GM21390 (cell line): ENCODE measurements at regions not wholly inside any gene's neighbourhood (a gene's known extent, or its start where the extent isn't known, plus 50 kb on each side); places are given as distances from the start of the nearest gene placed in this dataset.
A peak's percentile ranks its signal among the peaks of the same experiment; 100 is the strongest.

Source experiments
- ATAC-seq: cut with Tn5 transposase; IDR thresholded peaks from one replicate; pipeline ENCODE4 v1.9.1; 2021; ENCODE audit not compliant: unreplicated experiment

DNA sequence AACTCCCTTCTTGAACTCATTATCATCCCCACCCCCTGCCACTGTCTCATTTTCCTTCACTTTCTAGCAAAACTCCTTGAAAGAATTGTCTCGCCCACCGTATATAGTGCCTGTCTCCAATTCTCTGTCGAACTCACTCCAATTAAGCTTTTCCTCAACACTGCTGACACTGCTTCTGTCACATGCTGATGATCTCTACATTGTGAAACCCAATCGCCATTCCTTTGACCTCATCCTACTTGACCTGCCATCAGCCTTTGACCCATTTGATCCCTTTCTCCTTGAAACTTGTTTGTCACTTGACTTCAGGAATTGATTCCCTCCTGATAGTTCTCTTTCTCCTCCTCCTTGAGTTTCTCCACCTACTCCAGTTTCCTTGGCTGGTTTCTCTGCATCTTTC is 54.8 kb downstream of the CCDC71L start:
- ATAC-seq = no peak

DNA sequence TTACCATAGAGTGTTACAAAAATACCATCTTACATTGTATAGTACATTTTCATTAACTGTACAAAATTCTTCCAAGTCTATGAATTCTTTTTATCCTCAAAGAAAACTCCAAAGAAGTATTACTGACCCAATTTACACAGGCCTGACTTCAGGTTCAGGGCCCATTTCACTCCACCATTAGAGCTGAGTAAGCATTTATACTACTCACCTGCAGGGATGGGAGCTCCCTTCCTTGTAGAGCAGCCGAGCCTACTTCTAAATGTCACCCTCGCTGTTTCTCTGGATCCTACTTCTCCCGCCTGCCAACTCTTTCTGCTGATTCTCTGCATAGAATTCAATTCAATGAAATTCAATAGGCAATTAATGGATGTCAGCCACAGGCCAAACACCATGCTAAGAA is 56.0 kb downstream of the CCDC71L start:
- no peak for ATAC-seq

DNA sequence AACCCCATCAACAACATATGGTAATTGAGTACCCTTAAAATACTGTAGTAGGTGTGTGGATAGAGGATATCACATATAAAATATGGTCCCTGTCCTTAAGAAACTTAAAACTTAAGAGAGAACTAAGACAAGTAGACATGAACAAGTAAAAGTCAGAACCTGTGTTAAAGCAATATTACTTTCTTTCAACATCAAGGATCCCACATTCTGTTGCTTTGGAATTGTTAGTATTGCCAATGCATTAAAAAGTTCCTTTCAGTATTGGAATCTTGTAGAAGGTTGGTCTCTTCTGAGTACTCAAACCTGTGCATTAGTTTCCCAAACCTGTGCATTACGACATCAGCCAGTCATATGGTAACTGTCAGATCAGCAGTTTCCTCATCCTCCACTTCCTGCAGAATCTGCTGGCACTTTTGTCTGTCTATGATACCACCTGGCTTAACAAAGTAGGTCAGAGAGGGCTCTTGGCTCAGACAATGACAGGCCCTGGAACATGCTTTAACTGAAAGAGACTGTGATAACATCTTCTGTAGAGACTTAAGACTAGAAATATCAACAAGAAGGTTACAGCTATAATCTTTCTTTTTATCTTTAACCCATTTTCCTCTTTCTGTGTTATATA is 56.5 kb downstream of the CCDC71L start:
- ATAC-seq = no peak

DNA sequence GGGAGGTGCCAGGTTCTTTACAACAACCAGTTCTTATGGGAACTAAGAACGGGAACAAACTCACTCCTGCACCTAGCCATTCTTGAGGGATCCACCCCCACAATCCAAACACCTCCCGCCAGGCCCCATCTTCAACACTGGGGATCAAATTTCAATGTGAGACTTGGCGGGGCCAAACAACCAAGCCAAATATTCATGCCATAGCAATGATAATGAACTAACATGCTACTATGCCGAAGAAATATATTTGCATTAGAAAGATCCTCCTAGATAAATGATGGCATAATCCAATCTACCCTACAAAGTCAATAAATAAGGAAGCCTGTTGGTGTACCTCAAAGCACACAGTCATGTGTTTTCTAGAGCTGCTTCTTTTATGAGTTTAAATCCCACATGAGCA is 57.6 kb downstream of the CCDC71L start:
- ATAC-seq = no peak

DNA sequence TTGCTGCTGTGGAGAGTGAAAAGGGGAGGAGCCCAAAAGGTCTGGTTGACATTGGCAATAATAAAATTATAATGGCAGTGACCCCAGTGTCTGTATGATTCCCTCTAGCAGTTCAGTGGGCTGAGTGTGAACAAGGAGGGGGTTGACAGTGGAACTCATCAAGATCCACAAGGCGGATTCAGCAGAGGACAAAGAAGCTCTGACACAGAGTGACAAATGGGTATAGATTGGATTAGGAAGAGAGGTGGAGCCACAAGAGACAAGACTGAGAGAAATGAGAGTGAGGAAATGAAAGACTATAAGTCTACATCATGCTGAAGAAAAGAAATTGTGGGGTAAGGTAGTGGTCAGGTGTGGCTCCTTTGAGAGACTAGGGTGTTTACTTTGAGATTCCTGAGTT is 58.9 kb downstream of the CCDC71L start:
- ATAC-seq = no peak

DNA sequence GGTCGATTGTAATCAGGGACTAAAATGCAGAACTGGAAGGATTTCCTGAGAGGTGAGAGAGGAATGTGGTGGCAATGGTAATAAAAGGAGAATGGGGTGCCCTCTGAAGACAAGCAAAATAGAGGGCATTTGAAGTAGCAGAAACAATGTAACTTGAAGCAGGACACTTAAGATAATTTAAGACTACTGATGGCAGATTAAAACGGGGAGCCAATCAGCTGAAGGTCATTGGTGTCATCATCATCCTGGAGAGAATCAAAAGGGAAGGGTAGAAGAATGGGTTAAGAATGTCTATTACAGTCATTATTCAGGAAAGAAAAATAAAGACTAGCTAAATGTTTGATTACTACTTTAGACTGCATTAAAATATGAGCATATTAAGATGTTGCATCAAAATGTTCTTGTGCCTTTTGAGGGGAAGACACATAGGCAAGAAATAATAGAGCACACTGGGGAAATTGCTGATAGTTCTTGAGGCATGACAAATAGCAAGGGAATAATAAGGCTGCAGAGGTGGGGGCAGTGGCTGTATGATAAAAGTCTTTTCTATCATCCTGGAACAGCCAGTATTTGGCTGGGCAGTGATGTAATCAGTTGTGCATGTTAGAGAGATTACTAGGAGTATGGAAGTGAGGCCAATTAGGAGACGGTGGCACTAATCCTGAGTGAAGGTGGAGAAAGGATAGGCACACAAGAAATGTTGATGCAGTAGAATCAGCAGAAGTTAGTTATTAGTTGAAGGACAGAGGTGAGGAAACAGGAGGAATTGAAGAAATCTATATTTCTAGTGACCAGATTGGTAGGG is 60.2 kb downstream of the CCDC71L start:
- ATAC-seq = no peak

DNA sequence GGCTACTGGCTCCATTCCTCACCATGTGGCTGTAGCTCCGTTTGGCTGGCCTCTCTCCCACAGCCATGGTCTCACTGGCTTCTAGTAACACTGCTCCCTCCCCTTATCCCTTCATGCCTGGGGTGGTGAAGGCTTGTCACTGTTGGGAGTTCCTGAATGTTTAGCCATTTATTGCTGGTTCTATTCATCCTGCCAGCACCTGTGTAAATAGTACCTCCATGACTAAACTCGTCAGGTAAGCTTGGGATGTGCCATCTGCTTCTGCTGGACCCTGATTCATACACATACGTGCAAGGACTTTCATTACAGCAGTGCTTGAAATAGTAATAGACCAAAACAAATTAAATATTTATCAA is 61.6 kb downstream of the CCDC71L start:
- ATAC-seq = no peak

DNA sequence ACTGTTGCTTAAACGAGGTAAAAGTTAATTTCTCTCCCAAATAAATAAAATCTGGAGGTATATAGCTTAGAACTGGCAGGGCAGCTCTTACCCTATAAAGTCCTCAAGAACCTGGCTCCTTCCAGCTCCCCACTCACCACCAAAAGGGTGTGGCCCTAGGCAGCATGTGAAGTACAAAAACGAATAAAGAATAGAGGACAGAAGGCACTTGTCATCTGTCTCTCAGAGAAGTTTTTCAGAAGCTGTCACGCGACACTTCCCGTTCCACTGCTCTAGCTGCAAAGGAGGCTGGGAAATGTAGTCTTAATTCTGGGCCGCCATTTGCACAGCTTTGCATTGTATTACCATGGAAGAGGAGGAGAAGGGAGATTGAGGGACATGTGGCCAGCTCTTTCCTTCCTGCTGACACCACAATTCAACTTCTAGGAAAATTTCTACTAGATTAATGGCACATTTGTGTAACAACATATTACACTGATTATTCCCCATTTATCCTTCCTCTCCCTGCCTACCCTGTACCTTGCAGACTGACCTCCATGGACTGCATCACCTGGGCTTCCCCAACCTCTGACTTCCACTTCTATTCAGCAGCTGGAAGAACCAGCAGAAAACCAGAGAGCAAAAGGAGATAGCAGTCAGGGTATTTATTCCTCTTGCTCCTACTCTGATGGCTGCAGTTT is 62.2 kb downstream of the CCDC71L start:
- peak; percentile 98 for ATAC-seq

DNA sequence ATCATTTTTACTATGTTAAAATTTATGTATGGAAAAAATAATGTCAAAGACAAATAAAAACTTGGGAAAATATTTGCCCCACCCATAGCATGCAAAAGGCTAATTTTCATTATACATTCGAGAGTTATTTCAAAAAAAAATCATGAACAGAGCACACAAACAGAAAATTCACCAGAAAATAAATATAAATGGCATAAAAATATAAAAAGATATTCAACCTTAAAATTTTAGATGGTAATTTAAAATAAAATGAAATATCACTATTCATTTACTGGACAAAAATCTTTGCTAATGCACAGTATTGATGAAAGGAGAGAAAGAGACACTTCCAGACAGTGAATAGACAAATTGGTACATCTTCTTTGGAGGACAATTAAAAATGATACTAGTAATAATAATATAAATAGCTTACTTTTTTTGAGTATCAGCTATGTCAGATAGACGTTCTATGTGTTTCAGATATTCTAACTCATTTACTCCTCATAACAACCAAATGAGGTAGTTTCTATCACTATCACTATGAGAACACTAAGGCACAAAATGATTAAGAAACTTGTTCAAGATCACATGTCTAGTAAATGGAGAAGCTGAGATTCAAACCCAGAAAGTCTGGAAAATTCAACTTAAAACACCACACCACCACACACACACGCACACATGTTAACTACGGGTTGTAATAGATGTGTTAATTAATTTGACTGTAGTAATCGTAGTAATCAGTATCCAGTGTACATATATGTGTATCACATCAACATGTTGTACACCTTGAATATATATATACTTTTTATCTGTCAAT is 63.0 kb downstream of the CCDC71L start:
- no peak for ATAC-seq

DNA sequence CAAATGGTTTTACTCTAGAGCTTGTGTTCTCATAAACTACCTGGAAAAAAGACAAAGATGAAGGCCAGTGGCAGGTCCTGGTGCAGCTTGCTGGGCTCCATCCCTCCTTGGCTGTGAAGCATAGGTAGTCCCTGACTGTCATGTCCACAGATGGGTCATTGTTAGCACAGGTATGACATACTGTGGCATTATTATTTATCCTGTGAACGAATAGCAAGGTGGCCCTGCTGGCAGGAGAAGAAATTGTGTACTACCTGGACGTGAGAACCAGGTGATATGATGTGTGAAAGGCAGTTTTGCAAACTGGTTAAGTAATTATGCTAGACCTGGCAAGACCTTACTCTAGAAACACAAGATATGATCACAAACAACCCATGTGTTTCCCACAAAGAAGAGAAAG is 63.9 kb downstream of the CCDC71L start:
- ATAC-seq = no peak

DNA sequence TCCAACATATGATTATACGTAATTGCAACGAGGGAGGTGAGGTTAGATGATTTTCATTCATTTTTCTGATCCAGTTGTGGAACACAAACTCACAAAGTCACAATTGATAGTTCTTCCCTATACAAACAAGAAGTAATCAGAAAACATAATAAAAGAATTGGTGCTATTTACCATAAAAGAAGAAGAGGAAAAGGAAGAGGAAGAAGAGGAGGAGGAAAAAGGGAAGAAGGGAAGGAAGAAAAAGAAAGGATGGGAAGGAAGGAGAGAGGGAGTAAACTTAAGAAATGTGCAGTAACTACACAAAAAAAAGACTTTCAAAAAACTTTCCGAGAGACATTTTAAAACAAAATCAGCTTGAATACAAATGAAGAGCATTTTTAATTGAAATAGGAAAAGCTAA is 65.0 kb downstream of the CCDC71L start:
- no peak for ATAC-seq

DNA sequence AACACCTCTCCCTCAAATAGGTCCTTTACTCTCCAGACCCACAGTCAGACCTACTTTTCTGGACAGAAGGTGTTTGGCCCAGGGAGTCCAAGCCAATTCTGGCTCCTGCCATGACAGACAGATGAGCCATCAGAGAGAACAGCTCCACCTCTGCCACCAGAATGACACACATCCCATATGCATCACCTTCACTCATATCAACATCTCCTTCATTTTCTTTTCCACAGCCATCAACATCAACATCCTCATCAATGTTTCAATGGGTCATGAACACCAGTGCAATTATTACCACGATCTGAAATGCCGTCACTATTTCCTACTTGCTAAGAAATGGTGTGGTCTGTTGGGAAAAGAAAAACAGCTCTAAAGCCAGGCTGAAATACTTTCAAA is 67.9 kb downstream of the CCDC71L start:
- no peak for ATAC-seq

DNA sequence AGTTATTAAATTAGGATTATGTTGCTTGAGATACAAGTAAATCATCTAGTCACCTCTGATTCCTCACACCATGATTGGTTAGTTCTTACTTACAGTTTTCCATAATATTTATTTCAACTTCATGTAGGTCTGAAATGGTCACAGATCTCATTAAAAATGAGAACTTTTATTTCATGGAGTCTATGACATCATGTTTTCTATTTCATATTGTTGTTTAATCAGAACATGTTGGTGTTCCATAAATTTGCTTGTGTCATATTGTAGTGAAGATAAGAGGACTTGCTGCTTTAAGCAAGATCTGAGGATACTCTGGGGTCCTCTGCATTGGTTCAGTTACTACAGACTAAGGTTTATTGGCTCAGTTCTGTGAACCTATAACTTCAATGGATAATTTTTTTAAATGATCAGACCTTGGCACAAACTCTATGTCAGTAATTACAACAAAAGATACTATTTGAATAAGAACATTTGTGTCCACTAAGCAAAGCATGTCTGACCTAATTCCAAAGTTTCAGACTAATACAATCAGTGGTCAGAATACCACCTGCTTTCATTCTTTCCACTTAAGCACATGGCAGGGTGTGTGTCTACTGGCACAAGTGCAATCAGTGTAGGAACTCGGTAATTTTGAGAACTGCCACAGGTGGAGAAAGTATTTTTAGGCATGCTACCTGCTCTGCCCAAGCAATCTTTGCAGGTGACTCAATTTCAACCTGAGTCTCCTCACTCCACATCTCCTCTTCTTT is 68.5 kb downstream of the CCDC71L start:
- ATAC-seq = no peak

DNA sequence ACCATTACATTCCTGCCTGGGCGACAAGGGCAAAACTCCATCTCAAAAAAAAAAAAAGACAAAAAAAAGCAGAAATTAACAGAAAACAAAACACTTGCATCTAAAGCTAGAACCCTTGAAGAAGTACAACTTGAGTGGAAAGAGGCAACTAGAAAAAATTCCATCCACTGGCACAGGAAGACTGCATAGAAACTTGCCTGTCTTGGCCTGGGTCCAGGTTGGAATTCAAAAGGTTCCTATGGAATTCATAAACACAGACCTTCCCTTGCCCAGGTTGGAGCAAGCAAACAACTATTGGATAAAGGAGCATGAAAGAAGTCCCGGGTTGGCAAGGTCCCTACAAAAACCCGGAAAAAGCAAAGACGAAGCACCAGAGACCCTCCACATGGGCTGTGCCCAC is 69.8 kb downstream of the CCDC71L start:
- ATAC-seq = no peak

DNA sequence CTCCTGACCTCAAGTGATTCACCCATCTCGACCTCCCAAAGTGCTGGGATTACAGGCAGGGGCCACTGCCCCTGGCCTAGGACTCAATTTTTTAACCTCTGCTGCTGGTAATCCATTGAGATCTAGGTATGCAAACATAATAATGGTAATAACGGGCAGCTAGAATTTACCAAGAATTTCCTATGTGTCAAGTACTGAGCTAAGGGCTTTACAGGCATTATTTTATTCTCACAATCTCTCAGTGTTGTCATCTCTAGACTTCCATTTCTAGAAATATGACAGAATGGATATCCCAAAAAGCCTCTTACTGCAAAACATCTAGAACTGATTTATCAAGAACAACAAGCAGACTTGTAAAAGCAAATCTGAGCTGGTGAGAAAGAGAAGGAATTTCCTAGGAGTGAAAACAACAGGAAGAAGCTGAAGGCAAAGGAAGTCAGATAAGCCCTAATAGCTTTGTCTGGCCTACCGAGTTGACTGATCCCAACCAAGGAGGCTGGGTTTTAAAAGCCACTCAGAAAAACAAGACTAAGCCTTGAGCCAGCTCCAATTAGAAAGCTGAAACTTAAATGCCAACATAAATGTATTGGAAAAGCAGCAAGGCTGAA is 70.6 kb downstream of the CCDC71L start:
- ATAC-seq = no peak

DNA sequence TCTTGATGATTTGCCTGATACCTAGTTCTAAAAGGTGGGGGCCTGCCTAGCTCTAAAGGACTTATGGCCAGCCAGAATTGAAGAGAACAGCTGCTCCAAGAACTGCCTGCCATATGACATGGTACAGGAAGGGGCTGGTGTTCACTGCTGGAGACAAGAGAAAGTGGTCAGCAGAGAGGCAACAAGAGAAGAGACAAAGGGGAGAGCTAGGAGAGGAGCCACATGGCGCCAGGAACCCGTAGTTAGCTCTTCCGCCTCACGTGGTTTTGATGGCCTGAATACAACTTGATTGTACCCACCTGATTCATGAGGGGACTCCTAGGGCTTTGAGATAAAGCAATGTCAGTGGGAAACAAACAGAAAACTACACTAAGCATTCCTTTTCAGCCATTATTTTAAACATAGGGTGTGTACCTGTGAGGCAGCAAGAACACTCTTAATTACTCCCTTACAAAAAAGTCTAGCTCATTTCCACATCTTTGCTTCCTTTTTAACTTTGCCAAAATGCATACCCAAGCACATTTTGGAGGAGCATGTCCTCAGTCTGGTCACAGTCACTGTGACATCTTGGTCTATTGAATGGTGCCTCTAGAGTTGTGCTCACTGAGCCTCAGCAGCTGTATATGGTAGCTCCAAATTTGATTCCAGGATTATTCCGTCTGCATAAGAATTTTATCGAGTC is 71.6 kb downstream of the CCDC71L start:
- no peak for ATAC-seq

DNA sequence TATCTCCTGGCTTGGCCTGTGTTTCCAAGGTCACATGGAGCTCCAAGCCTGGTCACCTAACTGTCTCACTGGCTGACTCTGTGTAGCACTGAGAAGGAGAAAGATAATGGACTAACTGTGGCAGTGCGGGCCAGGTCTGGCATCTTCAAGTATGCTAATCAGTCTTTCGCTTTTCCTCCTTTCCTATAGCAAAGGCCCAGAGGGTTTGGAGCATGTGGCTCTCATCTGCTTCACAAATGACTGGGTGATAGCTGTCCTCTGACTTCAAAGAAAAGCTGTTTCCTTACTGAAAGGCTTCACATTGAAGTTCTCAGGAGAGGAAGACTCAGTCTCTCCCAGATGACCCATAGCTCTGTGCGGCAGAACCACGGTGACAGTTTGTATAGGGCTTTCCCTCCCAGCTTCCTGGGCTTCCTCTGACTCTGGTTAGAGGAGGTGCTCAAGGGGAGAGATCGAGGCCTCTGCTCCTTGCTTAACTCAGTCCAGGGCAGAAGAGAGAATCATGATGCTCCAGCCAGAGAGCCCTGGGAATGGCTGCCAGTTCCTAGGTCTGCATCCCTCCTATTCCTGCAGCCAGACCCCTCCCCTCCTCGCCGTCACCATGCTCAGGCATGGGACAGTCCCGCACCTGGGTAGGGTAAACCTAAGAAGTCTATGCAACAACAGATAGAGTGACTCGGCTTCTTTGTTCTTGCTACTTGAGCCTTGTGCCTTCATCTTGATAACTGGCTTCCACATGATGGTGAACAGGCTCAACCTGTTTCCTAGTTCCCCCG is 72.3 kb downstream of the CCDC71L start:
- no peak for ATAC-seq

DNA sequence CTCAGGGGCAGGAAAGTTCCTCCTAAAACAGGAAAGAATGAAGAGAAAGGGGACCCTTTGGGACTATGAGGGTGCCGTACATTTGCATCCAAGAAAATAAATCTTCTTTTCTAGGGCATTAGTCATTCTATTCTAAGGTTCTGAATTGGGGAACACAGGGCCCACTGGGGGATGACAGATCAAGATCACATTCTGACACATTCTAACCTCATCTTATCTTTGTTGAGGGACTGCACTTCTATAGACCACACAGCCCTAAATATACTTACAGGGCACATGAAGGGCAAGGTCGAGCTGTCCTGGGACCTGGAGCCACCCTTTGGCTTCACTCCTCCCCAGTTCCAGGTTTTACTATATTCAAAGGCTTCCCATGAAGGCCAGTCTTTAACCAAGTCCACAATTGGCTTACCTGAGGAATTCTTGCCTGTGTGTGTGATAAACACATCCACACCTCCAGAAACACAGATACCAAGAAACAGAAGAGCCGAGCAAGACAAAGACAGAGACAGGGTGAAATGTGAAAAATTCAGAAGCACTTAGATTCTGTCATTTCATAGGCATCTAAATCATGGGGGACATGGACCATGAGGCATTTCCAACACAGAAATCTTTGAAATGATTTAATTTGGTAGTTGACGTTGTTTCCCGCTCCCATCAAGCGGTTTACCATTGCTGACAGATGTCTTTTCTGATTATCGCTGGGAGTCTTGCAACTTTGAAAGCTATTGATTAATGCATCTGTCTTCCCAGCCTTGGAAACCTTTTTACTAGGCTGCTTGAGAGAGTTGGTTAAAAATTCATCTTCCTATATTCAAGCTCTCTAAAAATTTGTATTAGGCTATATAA is 75.8 kb downstream of the CCDC71L start:
- ATAC-seq = no peak
